GM23338 (cell line): ENCODE measurements at regions not wholly inside any gene's neighbourhood (a gene's known extent, or its start where the extent isn't known, plus 50 kb on each side); places are given as distances from the start of the nearest gene placed in this dataset.

Experiments
- ATAC-seq: fragments of 200-7000 bp; cut with Tn5 transposase; 3 replicates; pipeline ENCODE4 v1.9.1; 2020
- DNase-seq: peaks from one replicate; pipeline ENCODE4 v3.0.0-alpha.2; 2015; ENCODE audit warnings: low spot score
- H2AFZ ChIP-seq: fragments of 200-600 bp; sonication (generic); 2 replicates; pipeline ENCODE4 v1.8.0; 2016; ENCODE audit warnings: antibody characterized with exemption, mild to moderate bottlenecking, moderate library complexity
- H3F3A ChIP-seq: fragments of 200-600 bp; sonication (generic); replicated peaks from 2 replicates; pipeline ENCODE4 v1.8.0; 2017; ENCODE audit warnings: antibody characterized with exemption, mixed run types, low read depth
- H3K27ac ChIP-seq: fragments of 200-600 bp; sonication (generic); 2 replicates; pipeline ENCODE4 v1.6.1; 2016; ENCODE audit warnings: low read depth
- H3K27me3 ChIP-seq: fragments of 200-600 bp; sonication (generic); 2 replicates; pipeline ENCODE4 v1.8.0; 2016; ENCODE audit warnings: mild to moderate bottlenecking, mixed run types, moderate library complexity; ENCODE audit not compliant: insufficient read depth
- H3K36me3 ChIP-seq: fragments of 200-600 bp; sonication (generic); 2 replicates; pipeline ENCODE4 v1.8.0; 2016; ENCODE audit warnings: mild to moderate bottlenecking; ENCODE audit not compliant: insufficient read depth
- H3K4me1 ChIP-seq: fragments of 200-600 bp; sonication (generic); 2 replicates; pipeline ENCODE4 v1.8.0; 2016; ENCODE audit warnings: mild to moderate bottlenecking, moderate library complexity; ENCODE audit not compliant: insufficient read depth
- H3K4me2 ChIP-seq: fragments of 200-600 bp; sonication (generic); 2 replicates; pipeline ENCODE4 v1.7.1; 2017; ENCODE audit warnings: mixed run types
- H3K4me3 ChIP-seq: fragments of 200-600 bp; sonication (generic); 2 replicates; pipeline ENCODE4 v1.6.1; 2016; ENCODE audit warnings: mixed run types
- H3K79me2 ChIP-seq: fragments of 200-600 bp; sonication (generic); replicated peaks from 2 replicates; pipeline ENCODE4 v1.8.0; 2017; ENCODE audit warnings: mild to moderate bottlenecking; ENCODE audit not compliant: insufficient read depth
- H3K9me2 ChIP-seq: fragments of 200-600 bp; sonication (generic); 2 replicates; pipeline ENCODE4 v1.8.0; 2017; ENCODE audit not compliant: insufficient read depth
- H4K20me1 ChIP-seq: fragments of 200-600 bp; sonication (generic); replicated peaks from 2 replicates; pipeline ENCODE4 v1.8.0; 2017; ENCODE audit warnings: mild to moderate bottlenecking; ENCODE audit not compliant: insufficient read depth
- H3K27ac Mint-ChIP-seq: 2 replicates; pipeline ENCODE4 v1.8.0; 2020; ENCODE audit warnings: inconsistent platforms, mild to moderate bottlenecking, moderate library complexity, mixed read lengths
- H3K27me3 Mint-ChIP-seq: 3 replicates; pipeline ENCODE4 v1.8.0; 2022; ENCODE audit warnings: low read depth, mild to moderate bottlenecking, moderate library complexity, mixed read lengths, inconsistent platforms; ENCODE audit not compliant: insufficient read depth, poor library complexity
- H3K36me3 Mint-ChIP-seq: 3 replicates; pipeline ENCODE4 v1.8.0; 2021; ENCODE audit warnings: low read depth, mild to moderate bottlenecking, inconsistent platforms, moderate library complexity, mixed read lengths
- H3K4me1 Mint-ChIP-seq: 3 replicates; pipeline ENCODE4 v1.8.0; 2020; ENCODE audit warnings: mild to moderate bottlenecking, inconsistent platforms, mixed read lengths
- H3K4me3 Mint-ChIP-seq: 3 replicates; pipeline ENCODE4 v1.8.0; 2021; ENCODE audit warnings: moderate library complexity, mild to moderate bottlenecking, inconsistent platforms, mixed read lengths
- H3K9me3 Mint-ChIP-seq: 3 replicates; pipeline ENCODE4 v1.8.0; 2020; ENCODE audit warnings: moderate library complexity, mild to moderate bottlenecking, inconsistent platforms, mixed read lengths
- CREB1 ChIP-seq: fragments of 250-450 bp; sonication (Bioruptor Pico); IDR thresholded peaks from 2 replicates; pipeline ENCODE4 v1.5.0; 2020; ENCODE audit warnings: low read depth, mild to moderate bottlenecking, moderate library complexity
- EZH2phosphoT487 ChIP-seq: fragments of 200-600 bp; sonication (generic); IDR thresholded peaks from one replicate; pipeline ENCODE4 v1.8.1; 2018; ENCODE audit warnings: antibody characterized with exemption; ENCODE audit not compliant: unreplicated experiment
- NANOG ChIP-seq: IDR thresholded peaks from 2 replicates; pipeline ENCODE4 v1.6.1; 2016; ENCODE audit warnings: antibody characterized with exemption, borderline replicate concordance
- STAT1 ChIP-seq: IDR thresholded peaks from one replicate; pipeline ENCODE4 v1.6.1; 2016; ENCODE audit warnings: antibody characterized with exemption; ENCODE audit not compliant: unreplicated experiment
- ZNF114 ChIP-seq: fragments of 250-450 bp; sonication (Bioruptor Pico); IDR thresholded peaks from 2 replicates; pipeline ENCODE4 v1.5.0; 2020; ENCODE audit warnings: mild to moderate bottlenecking, moderate library complexity
- ZNF331 ChIP-seq: fragments of 250-450 bp; sonication (Bioruptor Pico); IDR thresholded peaks from 2 replicates; pipeline ENCODE4 v1.5.0; 2020; ENCODE audit warnings: low read depth, mild to moderate bottlenecking, moderate library complexity
- ZNF462 ChIP-seq: fragments of 250-450 bp; sonication (Bioruptor Pico); IDR thresholded peaks from 2 replicates; pipeline ENCODE4 v1.5.0; 2020; ENCODE audit warnings: mild to moderate bottlenecking, moderate library complexity

- Mint-ChIP-seq H3K27me3 (no peaks in the 10 kb centered on the region), H3K9me3 (no peaks in the 10 kb centered on the region; the same call in 2 of the 3 replicates), H3K27ac (no peak overlapping the region), H3K4me1 (0 out of 3 replicates have a peak, but pooled peaks cover under 1% of the 10 kb centered on the region), H3K4me3 (no peak overlapping the region), H3K36me3 (no peaks in the 10 kb centered on the region)
- H2AFZ ChIP-seq = no peak overlapping the region
- H3K27ac ChIP-seq = no peak overlapping the region
- no peak overlapping the region for H3K4me2 ChIP-seq
- H3K4me1 ChIP-seq = no peaks in the 10 kb centered on the region
- DNase-seq (no peak), ATAC-seq (no peak)
- no peaks in the 10 kb centered on the region for H3F3A ChIP-seq
- no peaks in the 10 kb centered on the region for H3K36me3 ChIP-seq
- no peaks in the 10 kb centered on the region; the same call in none of the 2 replicates for H4K20me1 ChIP-seq
- no peak overlapping the region for H3K4me3 ChIP-seq
- H3K27me3 ChIP-seq = no peaks in the 10 kb centered on the region
- H3K79me2 ChIP-seq = no peaks in the 10 kb centered on the region
- no peak for TF ChIP-seq EZH2phosphoT487
- TF ChIP-seq ZNF114 (CRISPR knock-in tag) = no peak
- TF ChIP-seq CREB1 (CRISPR knock-in tag) = no peak
- no peak for TF ChIP-seq STAT1
- no peak for TF ChIP-seq ZNF331 (CRISPR knock-in tag)
- no peak for TF ChIP-seq NANOG
- TF ChIP-seq ZNF462 = no peak
- H3K9me2 ChIP-seq = no peaks in the 10 kb centered on the region
These were observed 114.7 kb upstream of the FRMD4B start for GRCh38 chr3:69500604-69501003.

- no peak for DNase-seq
- Mint-ChIP-seq H3K9me3 (no peaks in the 10 kb centered on the region; the same call in 2 of the 3 replicates), H3K36me3 (no peaks in the 10 kb centered on the region), H3K4me1 (no peaks in the 10 kb centered on the region), H3K4me3 (no peak overlapping the region), H3K27ac (no peak overlapping the region), H3K27me3 (no peaks in the 10 kb centered on the region)
- Histone ChIP-seq H2AFZ (no peak overlapping the region), H3K79me2 (no peaks in the 10 kb centered on the region), H3K9me2 (no peaks in the 10 kb centered on the region), H3F3A (no peaks in the 10 kb centered on the region), H3K36me3 (no peaks in the 10 kb centered on the region), H3K27ac (no peak overlapping the region), H3K4me1 (no peaks in the 10 kb centered on the region), H3K4me2 (no peak overlapping the region), H3K27me3 (no peaks in the 10 kb centered on the region), H4K20me1 (no peaks in the 10 kb centered on the region; the same call in 1 of the 2 replicates), H3K4me3 (no peak overlapping the region)
- no peak for ATAC-seq
- TF ChIP-seq STAT1 = no peak
These were observed 114.1 kb upstream of the FRMD4B start for GRCh38 chr3:69499899-69500421.
